HepG2 (cell line): ENCODE measurements at regions not wholly inside any gene's neighbourhood (a gene's known extent, or its start where the extent isn't known, plus 50 kb on each side); places are given as distances from the start of the nearest gene placed in this dataset.

Source experiments
- ATAC-seq: fragments of 200-7000 bp; cut with Tn5 transposase; 3 replicates; pipeline ENCODE4 v1.9.1; 2020; ENCODE audit warnings: mild to moderate bottlenecking, moderate library complexity
- BruUV-seq: library from RNA; stranded (reverse); fragments of 400-500 nt; replicated peaks from 2 replicates; lab custom pipeline; 2021; lab: Mats Ljungman, UMichigan
- CTCF ChIA-PET: fragments of 300-600 bp; formaldehyde crosslinking; extraction: SDS; loops from one replicate; lab custom pipeline; 2021; ENCODE audit warnings: low total read pairs, inconsistent platforms, low intra/inter-chr PET ratio; lab: Yijun Ruan, JAX
- POLR2A ChIA-PET: fragments of 350-600 bp; sonication (Branson Sonifier 250); formaldehyde crosslinking; loops from one replicate; lab custom pipeline; 2020; ENCODE audit warnings: antibody characterized with exemption, inconsistent platforms; lab: Yijun Ruan, JAX
- DNase-seq: peaks from one replicate; pipeline ENCODE4 v3.0.0-alpha.2; 2015; ENCODE audit warnings: low spot score
- FAIRE-seq: peaks from 3 replicates; lab custom pipeline; 2011; peaks lifted over from hg19 to GRCh38; lab: Jason Lieb, UNC
- H2AFZ ChIP-seq: one replicate; pipeline ENCODE4 v1.6.1; 2011; ENCODE audit warnings: low read length, inconsistent platforms
- H3K27ac ChIP-seq: fragments of 300-600 bp; 3 replicates; pipeline ENCODE4 v1.8.0; 2011; ENCODE audit warnings: mixed run types, mild to moderate bottlenecking, mixed read lengths, low read length, inconsistent platforms; ENCODE audit not compliant: insufficient read depth; ENCODE audit errors: extremely low read length
- H3K27me3 ChIP-seq, 2 experiments: fragments of 200-600 bp in 1 of 2; 2 replicates in 1 of 2; 3 replicates in 1 of 2; pipeline versions ENCODE4 v1.6.0 to v1.8.0; 2011; ENCODE audit warnings: low read length in 2 of 2, mild to moderate bottlenecking in 2 of 2, moderate library complexity in 2 of 2, inconsistent platforms in 1 of 2; ENCODE audit not compliant: insufficient read depth in 2 of 2, control insufficient read depth in 1 of 2
- H3K36me3 ChIP-seq, 2 experiments: fragments of 200-600 bp in 1 of 2; replicated peaks in 1 of 2; 2 replicates in 1 of 2; 3 replicates in 1 of 2; pipeline versions ENCODE4 v1.5.1 to v1.8.0; 2011; ENCODE audit warnings: low read length in 2 of 2, inconsistent platforms in 1 of 2; ENCODE audit not compliant: insufficient read depth in 2 of 2, control insufficient read depth in 1 of 2
- H3K4me1 ChIP-seq: 2 replicates; pipeline ENCODE4 v1.5.1; 2012; ENCODE audit warnings: low read length, inconsistent platforms; ENCODE audit not compliant: insufficient read depth
- H3K4me2 ChIP-seq: 2 replicates; pipeline ENCODE4 v1.6.0; 2011; ENCODE audit warnings: low read depth, low read length, inconsistent platforms
- H3K4me3 ChIP-seq, 3 experiments: fragments of 200-600 bp in 1 of 3; sonication (generic), shearing (Covaris generic) in 1 of 3; replicated peaks in 1 of 3; 2 replicates each; pipeline ENCODE4 v1.5.1; 2011 to 2016; ENCODE audit warnings: low read length in 3 of 3, inconsistent platforms in 2 of 3, low read depth in 2 of 3, mild to moderate bottlenecking in 2 of 3, control low read depth in 1 of 3, mixed read lengths in 1 of 3; ENCODE audit not compliant: insufficient read depth in 1 of 3
- H3K79me2 ChIP-seq: one replicate; pipeline ENCODE4 v1.6.1; 2011; ENCODE audit warnings: low read length, inconsistent platforms; ENCODE audit not compliant: insufficient read depth
- H3K9ac ChIP-seq: 2 replicates; pipeline ENCODE4 v1.6.0; 2011; ENCODE audit warnings: mild to moderate bottlenecking, low read depth, low read length, inconsistent platforms; ENCODE audit not compliant: insufficient read depth
- H3K9me3 ChIP-seq: 2 replicates; pipeline ENCODE4 v1.5.1; 2012; ENCODE audit warnings: mild to moderate bottlenecking, low read length
- H4K20me1 ChIP-seq: 2 replicates; pipeline ENCODE4 v1.6.0; 2011; ENCODE audit warnings: inconsistent platforms, mild to moderate bottlenecking, low read length, moderate library complexity; ENCODE audit not compliant: insufficient read depth
- CEBPG ChIP-seq: IDR thresholded peaks from 2 replicates; pipeline ENCODE4 v1.6.1; 2016
- HNF4A ChIP-seq: sonication (generic); formaldehyde crosslinking; IDR thresholded peaks from 2 replicates; pipeline ENCODE4 v1.4.0; 2020; ENCODE audit warnings: missing genetic modification reagents
- IKZF4 ChIP-seq: sonication (generic); formaldehyde crosslinking; IDR thresholded peaks from 2 replicates; pipeline ENCODE4 v1.5.1; 2020; ENCODE audit warnings: borderline replicate concordance, mild to moderate bottlenecking, low read depth, missing genetic modification reagents; ENCODE audit errors: not compliant biosample characterization
- MEIS1 ChIP-seq: sonication (generic); formaldehyde crosslinking; IDR thresholded peaks from 2 replicates; pipeline ENCODE4 v1.9.0; 2021; ENCODE audit warnings: mild to moderate bottlenecking, missing genetic modification reagents, moderate library complexity, borderline replicate concordance
- PAXIP1 ChIP-seq: sonication (generic); formaldehyde crosslinking; conservative IDR thresholded peaks from 2 replicates; pipeline ENCODE4 v1.4.0; 2020; ENCODE audit warnings: mild to moderate bottlenecking, missing genetic modification reagents, moderate library complexity
- RNF219 ChIP-seq: sonication (generic); formaldehyde crosslinking; IDR thresholded peaks from 2 replicates; pipeline ENCODE4 v1.5.0; 2020; ENCODE audit warnings: mild to moderate bottlenecking, missing genetic modification reagents
- SOX5 ChIP-seq: IDR thresholded peaks from 2 replicates; pipeline ENCODE4 v1.6.1; 2016; ENCODE audit warnings: borderline replicate concordance
- SOX6 ChIP-seq, 2 experiments: fragments of 450-650 bp in 1 of 2; sonication (generic) in 1 of 2; formaldehyde crosslinking in 1 of 2; IDR thresholded peaks; 2 replicates each; pipeline versions ENCODE4 v1.4.0 to v1.6.1; 2017 to 2020; ENCODE audit warnings: antibody characterized with exemption in 1 of 2, mild to moderate bottlenecking in 1 of 2, missing genetic modification reagents in 1 of 2
- ZEB1 ChIP-seq: IDR thresholded peaks from 2 replicates; pipeline ENCODE4 v1.6.1; 2012; ENCODE audit warnings: mild to moderate bottlenecking, low read depth, inconsistent platforms; ENCODE audit not compliant: insufficient replicate concordance
- ZNF121 ChIP-seq: sonication (generic); formaldehyde crosslinking; IDR thresholded peaks from 2 replicates; pipeline ENCODE4 v1.5.0; 2020; ENCODE audit warnings: mild to moderate bottlenecking, missing genetic modification reagents
- WGBS: methylation state at CpG from one replicate; pipeline ENCODE4 v1.1.6; 2017; ENCODE audit warnings: low lambda C conversion rate; 5-methylcytosine and 5-hydroxymethylcytosine counted together
- in situ Hi-C: cut with HindIII; loops from 2 replicates; pipeline ENCODE4 v1.10.0; 2017; ENCODE audit warnings: low pct_unique_long_range_greater_than_20kb; ENCODE audit not compliant: extremely low pct_ligation_motif_present
- intact Hi-C: fragments of 100-400 bp; cut with micrococcal nuclease; formaldehyde crosslinking; loops from one replicate; pipeline ENCODE4 v1.10.0; 2022; ENCODE audit not compliant: unreplicated experiment
- TF ChIP-seq, protein P1 (sequence below): sonication (generic); formaldehyde crosslinking; IDR thresholded peaks from 2 replicates; pipeline ENCODE4 v1.4.0; 2020; ENCODE audit warnings: missing genetic modification reagents

GRCh38 chr10:70991140-70992124, 103.1 kb upstream of the PCBD1 start:
- Histone ChIP-seq H3K27me3 (peaks cover 0 to 11% of the 10 kb centered on the region in 2 experiments; a peak in 2 of 5 replicates), H3K9ac (no peak overlapping the region), H4K20me1 (no peaks in the 10 kb centered on the region), H2AFZ (no peak overlapping the region), H3K4me2 (no peak overlapping the region), H3K4me1 (peaks cover 24% of the 10 kb centered on the region), H3K79me2 (no peaks in the 10 kb centered on the region), H3K36me3 (no peaks in the 10 kb centered on the region), H3K27ac (no peak overlapping the region), H3K4me3 (no peak overlapping the region; a peak in 1 of 6 replicates), H3K9me3 (no peaks in the 10 kb centered on the region)
- in situ Hi-C loops: no loop called here
- intact Hi-C loops: no loop called here
- no TSS peak for BruUV-seq
- DNase-seq: peak; percentile 60
- FAIRE-seq: peak; percentile 81
- peak; percentile 95 for ATAC-seq
- POLR2A ChIA-PET: no interaction called here
- 44% methylated on average over 14 of the region's 14 CpGs for WGBS
- CTCF ChIA-PET: no interaction called here
- TF ChIP-seq IKZF4 (no peak), SOX5 (CRISPR knock-in tag) (peak; percentile 37; the same call in 1 of the 2 replicates), SOX6 (IDR thresholded peaks at IDR 0.05) (no peak), SOX6 (CRISPR knock-in tag; IDR thresholded peaks at IDR 0.05) (peak; percentile 60; the same call in 1 of the 2 replicates), HNF4A (CRISPR knock-in tag) (peak; percentile 82), ZNF121 (CRISPR knock-in tag) (0 out of 2 replicates have a peak, but pooled peaks have one; percentile 19), CEBPG (CRISPR knock-in tag) (peak; percentile 84), MEIS1 (CRISPR knock-in tag) (no peak), PAXIP1 (peak; percentile 30; the same call in 1 of the 2 replicates), ZEB1 (peak; percentile 59), RNF219 (CRISPR knock-in tag) (no peak)
- TF ChIP-seq, protein P1, sequence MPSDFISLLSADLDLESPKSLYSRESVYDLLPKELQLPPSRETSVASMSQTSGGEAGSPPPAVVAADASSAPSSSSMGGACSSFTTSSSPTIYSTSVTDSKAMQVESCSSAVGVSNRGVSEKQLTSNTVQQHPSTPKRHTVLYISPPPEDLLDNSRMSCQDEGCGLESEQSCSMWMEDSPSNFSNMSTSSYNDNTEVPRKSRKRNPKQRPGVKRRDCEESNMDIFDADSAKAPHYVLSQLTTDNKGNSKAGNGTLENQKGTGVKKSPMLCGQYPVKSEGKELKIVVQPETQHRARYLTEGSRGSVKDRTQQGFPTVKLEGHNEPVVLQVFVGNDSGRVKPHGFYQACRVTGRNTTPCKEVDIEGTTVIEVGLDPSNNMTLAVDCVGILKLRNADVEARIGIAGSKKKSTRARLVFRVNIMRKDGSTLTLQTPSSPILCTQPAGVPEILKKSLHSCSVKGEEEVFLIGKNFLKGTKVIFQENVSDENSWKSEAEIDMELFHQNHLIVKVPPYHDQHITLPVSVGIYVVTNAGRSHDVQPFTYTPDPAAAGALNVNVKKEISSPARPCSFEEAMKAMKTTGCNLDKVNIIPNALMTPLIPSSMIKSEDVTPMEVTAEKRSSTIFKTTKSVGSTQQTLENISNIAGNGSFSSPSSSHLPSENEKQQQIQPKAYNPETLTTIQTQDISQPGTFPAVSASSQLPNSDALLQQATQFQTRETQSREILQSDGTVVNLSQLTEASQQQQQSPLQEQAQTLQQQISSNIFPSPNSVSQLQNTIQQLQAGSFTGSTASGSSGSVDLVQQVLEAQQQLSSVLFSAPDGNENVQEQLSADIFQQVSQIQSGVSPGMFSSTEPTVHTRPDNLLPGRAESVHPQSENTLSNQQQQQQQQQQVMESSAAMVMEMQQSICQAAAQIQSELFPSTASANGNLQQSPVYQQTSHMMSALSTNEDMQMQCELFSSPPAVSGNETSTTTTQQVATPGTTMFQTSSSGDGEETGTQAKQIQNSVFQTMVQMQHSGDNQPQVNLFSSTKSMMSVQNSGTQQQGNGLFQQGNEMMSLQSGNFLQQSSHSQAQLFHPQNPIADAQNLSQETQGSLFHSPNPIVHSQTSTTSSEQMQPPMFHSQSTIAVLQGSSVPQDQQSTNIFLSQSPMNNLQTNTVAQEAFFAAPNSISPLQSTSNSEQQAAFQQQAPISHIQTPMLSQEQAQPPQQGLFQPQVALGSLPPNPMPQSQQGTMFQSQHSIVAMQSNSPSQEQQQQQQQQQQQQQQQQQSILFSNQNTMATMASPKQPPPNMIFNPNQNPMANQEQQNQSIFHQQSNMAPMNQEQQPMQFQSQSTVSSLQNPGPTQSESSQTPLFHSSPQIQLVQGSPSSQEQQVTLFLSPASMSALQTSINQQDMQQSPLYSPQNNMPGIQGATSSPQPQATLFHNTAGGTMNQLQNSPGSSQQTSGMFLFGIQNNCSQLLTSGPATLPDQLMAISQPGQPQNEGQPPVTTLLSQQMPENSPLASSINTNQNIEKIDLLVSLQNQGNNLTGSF: no peak
